GM23248 (cell line): ENCODE measurements at regions not wholly inside any gene's neighbourhood (a gene's known extent, or its start where the extent isn't known, plus 50 kb on each side); places are given as distances from the start of the nearest gene placed in this dataset.

Experiments
- EZH2 ChIP-seq: fragments of 200-600 bp; sonication (generic); IDR thresholded peaks from 2 replicates; pipeline ENCODE4 v1.6.1; 2018; ENCODE audit warnings: antibody characterized with exemption, mild to moderate bottlenecking; ENCODE audit not compliant: insufficient read depth, poor library complexity, severe bottlenecking
- EZH2phosphoT487 ChIP-seq: fragments of 200-600 bp; sonication (generic); IDR thresholded peaks from 2 replicates; pipeline ENCODE4 v1.6.1; 2018; ENCODE audit warnings: antibody characterized with exemption, moderate library complexity, mild to moderate bottlenecking, low read depth; ENCODE audit not compliant: insufficient read depth

DNA sequence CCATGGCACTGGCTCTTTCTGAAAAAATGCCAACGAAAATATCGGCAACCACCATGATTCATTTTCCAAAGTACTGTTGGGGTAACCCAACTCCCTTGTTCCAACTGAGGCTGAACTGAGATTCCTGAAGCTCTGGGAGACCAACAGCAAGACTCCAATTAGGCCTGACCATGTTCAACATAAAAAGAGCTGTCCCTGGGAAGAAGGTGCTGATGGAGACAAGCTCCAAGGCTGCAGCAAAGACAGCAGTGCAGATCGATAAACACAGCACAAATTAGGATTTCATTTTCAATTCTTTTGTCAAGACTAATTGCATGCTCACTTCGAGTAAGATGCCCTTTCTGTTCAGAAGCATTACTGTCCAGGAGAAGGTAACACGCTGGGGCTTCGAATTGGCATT lies 968.0 kb downstream of the UQCRFS1 start:
- TF ChIP-seq EZH2 (no peak), EZH2phosphoT487 (no peak)
